ENCODE measurements at regions not wholly inside any gene's neighbourhood (a gene's known extent, or its start where the extent isn't known, plus 50 kb on each side); places are given as distances from the start of the nearest gene placed in this dataset.
"Not testable (repeated sequence)": the region's sequence is repeated elsewhere in the genome, so short reads cannot be mapped to it uniquely, and the experiment has no call there.

DNA sequence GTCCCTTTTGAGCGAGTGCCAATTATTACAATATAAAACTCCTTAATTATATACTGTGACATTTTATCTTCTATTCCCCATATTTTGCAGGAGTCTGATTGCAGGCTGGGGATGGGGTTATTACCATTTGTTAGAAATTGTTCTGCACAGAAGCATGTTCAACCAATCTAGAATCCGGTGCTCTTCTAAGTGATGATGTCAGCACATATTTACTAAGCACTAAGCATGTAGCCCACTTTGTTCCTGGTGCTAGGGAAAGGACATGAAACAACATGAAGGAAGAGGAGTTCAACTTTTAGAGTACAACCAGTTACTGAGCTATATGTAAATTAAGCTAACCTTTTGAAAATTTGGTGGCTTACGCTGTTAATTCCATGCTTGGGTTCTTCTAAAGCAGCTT, 52.8 kb upstream of the IL1RAPL2 start:
- DNase-seq (ENCODE audit: low read depth in 2 of 2): no peak

DNA sequence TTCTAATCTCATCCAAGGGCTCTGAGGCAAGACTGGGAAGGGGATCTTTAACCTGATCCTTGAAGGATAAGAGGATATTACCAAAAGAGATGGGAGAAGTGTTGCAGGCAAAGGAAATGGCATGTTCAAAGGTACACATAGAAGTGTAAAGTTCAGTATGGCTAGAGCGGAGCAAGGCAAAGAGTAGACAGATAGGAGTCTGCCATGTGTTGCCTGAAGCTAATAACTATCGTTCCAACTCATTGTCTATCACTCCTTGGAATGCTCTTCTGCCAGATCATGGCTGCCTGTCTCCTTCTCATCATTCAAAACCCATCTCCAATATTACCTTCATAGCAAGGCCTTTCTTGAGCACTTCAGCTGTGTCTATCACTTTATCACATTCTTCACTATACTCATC, 55.2 kb upstream of the IL1RAPL2 start:
- no peak for DNase-seq (ENCODE audit: low read depth in 2 of 2)

DNA sequence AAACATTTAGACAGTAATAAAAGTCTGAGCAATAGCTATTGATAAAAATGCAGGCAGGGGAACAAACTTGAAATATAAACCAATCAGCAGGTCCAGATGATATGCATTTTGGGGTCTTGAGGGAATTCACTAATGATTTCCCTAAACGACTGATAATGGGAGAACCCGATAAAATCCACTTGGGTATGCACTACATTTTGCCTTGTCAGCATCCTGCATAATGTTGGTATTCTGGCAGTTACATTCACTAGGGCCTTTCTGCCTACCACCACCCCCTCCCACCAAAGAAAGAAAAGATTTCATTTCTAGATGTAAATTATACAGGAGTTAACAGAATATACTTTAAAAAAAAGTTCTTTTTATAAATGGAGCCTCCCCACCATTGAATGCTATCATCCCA, 63.5 kb upstream of the IL1RAPL2 start:
- no peak for DNase-seq (ENCODE audit: low read depth in 2 of 2)

DNA sequence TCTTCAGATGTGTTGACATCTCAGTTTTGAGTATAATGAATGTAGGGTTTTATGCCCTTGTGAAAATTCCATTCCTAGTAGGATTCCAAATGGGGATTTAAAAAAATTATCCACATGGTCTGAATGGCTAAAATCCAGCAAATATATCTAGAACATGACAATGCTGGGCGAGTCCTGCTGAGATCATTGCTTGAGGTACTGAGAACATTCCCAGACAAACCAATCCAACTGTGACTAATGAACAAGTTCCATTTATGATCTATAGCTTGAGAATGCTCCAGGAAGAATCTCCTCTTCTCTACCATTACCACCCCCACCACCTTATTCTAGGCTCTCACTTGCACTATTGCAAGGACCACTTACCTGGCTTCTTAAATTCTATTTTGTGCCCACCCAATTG, 77.2 kb upstream of the IL1RAPL2 start:
- DNase-seq (ENCODE audit: low read depth in 2 of 2): no peak

DNA sequence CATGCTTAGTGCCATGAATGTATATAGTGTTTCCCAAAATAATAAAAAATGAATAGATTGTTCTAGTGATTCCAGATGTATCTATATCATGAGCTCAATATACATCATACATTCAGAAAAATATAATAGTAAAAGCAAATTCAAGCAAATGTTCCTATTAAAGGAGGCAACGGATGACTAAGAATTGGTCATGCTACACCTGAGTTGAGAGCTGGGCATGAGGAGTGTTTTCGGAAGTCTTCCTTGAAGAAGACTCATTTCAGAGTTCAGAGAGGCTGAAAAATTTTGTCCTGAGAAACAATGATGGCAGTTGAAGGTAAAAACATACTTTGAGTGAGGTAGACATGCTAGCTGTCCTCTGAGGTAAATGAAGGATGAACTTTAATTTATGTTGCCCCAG, 79.3 kb upstream of the IL1RAPL2 start:
- no peak for DNase-seq (ENCODE audit: low read depth in 2 of 2)

DNA sequence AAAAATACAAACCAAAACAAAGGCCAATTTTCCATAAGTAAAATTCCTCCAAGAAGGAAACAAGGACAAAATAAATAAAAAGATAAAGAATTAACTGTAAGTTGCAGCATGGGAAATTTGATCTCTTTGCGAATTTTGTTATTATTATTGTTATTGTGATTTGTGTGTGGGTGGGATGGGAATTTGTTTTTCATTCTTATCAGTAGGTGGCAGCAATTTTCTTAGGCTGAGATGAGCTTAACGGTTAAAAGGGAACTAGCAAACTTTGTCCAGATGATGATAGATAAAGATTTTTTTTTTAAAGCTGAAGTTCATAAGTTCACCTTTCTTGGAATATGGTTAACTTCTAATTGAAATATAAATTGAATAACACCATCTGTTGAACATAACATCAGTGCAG, 83.2 kb upstream of the IL1RAPL2 start:
- no peak for DNase-seq (ENCODE audit: low read depth in 2 of 2)

DNA sequence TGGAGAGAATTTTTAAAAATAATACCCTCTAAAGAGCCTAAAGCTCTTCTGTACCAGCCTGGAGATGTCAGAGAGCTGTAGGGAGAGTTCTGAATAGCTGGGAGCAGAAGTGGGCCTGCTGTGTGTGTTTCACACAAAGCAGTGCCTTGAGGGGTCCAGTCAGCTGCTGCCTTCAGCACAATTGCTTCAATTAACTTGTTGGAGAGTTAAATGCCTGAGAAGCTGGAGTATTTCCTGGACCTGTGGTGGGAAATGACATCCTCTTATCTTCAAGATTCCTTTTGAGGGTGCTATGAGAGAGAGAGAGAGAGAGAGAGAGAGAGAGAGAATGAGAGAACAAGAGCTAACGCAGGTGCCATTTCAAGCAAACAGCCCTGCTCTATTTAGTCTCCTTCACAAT, 96.2 kb upstream of the IL1RAPL2 start:
- no peak for DNase-seq (ENCODE audit: low read depth in 2 of 2)

DNA sequence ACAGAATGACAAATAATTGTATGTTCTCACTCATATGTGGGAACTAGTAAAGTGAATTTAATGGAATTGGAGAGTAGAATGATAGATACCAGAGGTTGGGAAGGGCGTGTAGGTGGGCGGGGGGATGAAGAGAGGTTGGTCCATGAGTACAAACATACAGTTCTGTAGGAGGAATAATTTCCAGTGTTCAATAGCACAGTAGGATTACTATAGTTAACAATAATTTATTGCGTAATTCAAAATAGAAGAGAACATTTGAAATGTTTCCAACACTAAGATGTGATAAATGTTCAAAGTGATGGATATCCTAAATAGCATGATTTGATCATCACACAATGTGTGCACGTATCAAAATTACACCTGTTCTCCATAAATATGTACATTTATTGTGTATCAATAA, 106.2 kb upstream of the IL1RAPL2 start:
- no peak for DNase-seq (ENCODE audit: low read depth in 2 of 2)

DNA sequence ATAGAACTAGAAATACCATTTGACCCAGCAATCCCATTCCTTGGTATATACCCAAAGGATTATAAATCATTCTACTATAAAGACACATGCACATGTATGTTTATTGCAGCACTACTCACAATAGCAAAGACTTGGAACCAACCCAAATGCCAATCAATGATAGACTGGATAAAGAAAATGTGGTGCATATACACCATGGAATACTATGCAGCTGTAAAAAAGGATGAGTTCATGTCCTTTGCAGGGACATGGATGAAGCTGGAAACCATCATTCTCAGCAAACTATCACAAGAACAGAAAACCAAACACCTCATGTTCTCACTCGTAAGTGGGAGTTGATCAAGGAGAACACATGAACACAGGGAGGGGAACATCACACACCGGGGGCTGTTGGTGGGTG, 108.9 kb upstream of the IL1RAPL2 start:
- DNase-seq (ENCODE audit: low read depth in 2 of 2): not testable (repeated sequence)

DNA sequence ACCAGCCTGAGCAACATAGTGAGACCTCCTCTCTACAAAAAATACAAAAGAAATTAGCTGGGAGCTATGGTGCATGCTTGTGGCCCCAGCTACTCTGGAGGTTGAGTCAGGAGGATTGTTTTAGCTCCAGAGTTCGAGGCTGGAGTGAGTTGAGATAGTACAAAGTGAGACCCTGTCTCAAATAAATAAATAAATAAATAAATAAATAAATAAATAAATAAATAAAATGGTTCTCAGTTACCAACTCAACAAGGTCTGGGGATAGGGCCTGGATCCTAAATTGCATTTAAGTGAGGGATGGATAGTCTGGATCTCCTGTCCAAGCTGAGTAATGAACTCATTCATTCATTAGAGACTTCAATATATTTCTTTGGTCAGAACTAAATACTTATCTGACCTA, 115.7 kb upstream of the IL1RAPL2 start:
- no peak for DNase-seq (ENCODE audit: low read depth in 2 of 2)

DNA sequence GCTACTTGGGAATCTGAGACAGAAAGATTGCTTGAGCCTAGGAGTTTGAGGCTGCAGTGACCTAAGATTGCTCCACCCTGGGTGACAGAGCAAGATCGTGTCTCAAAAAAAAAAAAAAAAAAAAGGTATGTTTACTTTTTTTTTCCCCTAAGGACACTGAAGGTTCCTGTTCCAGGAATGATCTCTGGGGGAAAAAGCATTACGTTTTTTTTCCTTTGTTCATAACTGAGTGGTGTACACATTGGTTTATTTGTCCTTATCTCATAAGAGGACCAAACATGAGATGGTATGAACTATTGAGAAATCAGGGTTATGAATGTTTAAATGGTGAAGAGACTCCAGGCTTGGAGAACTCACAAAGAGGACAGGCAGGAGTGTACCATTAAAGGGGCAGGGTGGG, 120.4 kb upstream of the IL1RAPL2 start:
- DNase-seq (ENCODE audit: low read depth in 2 of 2): no peak

DNA sequence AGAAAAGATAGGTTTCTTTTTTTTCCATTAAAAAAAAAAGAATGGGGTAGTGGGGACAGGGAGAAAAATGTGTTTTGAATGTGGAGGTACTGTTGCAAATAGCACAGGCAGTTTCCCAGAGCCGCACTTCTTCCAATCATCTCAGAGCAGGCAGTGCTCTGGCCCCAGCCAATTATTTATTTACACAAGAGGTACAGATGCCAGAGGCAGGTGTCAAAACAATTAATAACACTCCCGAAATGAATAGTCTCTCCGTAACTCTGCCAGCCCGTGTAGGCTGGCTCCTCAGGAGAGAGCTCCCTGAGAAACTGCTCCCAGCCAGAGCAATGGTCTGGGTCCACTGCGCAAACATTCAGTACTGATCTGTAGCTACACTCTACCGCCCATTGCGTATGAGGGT, 130.8 kb upstream of the IL1RAPL2 start:
- DNase-seq (ENCODE audit: low read depth in 2 of 2): no peak

DNA sequence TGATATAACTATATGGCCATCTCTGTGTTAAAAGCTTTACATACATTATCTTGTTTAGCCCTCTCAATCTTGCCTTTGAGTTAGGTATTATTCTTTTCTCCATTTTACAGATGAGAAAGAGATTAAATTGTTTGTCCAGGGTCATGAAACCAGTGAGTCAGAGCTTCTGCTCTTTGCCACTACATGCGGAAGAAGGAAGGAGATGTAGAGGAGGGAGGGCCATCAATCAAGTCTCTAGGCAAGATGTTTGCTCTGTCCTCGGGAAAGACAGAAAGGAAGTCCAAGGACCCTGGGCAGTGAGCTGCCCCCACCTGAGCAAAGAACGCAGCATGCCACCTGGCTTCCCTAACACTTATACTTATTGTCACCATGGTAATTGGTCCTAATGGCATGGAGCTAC, 133.7 kb upstream of the IL1RAPL2 start:
- DNase-seq (ENCODE audit: low read depth in 2 of 2): no peak

DNA sequence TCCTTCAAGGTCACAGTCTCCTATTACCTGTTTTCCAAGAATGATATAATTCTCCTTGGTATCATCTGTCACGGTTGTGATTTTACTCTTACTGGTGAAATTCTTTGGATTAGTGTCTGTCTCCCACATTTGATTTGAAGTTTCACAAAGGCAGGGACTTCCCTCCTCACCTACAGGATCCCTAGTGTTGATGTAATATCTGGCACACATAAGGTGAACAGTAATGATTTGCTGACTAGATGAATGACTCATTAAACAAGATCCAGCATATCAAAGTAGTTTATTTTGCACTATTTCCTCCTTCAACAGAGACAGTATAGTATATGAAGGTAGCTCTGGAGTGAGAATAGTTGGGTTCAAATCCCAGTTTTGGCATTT, 135.3 kb upstream of the IL1RAPL2 start:
- DNase-seq (ENCODE audit: low read depth in 2 of 2): no peak

DNA sequence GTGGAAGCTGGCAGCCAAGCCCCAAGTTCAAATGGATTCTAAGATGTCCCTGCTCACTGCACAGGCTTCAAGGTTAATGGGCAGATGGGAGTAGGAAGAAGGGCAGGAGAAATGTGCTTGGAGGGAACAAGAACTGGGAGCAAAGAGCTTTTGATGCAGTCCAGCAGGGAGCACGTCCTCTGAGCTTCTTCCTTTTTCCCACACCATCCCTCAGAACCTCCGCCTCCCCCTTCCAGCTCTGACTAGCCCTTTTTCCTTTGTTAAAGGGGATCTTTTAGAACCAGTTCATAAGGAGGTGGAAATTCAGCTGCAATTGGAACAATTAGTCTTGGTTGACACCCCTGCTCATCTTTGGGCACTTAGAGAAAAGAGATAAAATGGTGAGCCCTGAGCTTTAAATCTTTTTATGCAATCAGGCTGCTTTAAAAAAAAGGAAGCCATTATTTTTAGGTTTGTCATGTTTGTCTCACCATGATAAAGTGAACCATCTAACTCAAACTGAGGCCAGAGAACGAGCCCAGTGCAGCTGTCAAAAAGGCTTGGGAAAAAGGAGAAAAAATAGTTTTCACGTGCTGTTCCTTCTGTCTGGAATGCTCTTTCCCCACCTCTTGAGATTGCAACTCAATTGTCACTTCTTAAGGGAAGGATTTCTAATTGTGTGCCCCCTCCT, 135.8 kb upstream of the IL1RAPL2 start:
- DNase-seq (ENCODE audit: low read depth in 2 of 2): no peak

DNA sequence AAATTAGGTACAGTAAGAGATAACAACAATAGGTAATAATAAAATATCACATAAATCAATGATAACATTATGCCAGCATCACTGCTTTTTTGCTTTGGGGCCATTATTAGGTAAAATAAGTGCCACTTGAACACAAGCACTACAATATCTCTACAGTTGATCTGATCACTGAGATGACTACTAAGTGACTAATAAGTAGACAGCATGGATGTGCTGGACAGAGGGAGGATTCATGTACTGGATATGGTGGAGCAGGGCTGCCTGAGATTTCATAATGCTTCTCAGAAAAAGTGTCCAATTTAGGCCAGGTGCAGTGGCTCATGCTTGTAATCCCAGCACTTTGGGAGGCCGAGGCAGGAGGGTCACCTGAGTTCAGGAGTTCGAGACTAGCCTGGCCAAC, 137.8 kb upstream of the IL1RAPL2 start:
- DNase-seq (ENCODE audit: low read depth in 2 of 2): no peak

DNA sequence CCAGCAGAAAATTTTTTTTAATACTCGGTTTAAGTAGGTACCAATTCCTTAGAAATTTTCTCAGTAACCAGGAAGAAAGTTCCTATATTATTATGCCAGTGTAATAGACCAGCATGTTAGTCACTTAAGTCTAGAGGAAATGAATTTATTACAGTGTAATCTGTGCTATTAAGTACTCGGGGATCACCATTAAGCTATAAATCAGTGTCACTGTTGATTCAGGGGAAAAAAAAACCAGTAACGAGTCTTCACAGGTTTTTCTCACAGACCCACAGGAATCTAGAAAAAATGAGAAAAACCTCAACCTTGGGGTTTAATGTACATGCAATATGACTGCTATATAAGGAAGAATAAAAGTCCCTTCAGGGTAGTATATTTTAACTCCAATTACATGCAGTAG, 138.3 kb upstream of the IL1RAPL2 start:
- no peak for DNase-seq (ENCODE audit: low read depth in 2 of 2)

DNA sequence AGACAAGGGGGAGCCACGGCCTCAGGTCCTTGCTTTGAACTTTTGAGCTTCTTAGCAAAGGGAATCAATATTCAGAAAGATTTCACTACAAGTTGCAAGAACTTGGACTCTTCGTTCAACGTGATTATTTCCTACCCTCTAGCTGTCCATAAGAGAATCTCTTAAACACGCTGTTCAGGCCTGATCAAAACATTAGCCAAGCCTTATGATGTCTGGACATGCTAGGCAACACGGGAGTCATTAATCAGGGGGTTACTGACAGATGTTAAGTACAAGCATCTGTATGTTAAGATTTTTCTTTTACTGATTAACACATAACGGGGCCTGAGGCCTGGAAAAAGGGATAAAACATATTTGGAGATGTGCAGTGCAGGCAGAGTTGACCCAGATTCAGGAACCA, 138.9 kb upstream of the IL1RAPL2 start:
- DNase-seq (ENCODE audit: low read depth in 2 of 2): no peak

DNA sequence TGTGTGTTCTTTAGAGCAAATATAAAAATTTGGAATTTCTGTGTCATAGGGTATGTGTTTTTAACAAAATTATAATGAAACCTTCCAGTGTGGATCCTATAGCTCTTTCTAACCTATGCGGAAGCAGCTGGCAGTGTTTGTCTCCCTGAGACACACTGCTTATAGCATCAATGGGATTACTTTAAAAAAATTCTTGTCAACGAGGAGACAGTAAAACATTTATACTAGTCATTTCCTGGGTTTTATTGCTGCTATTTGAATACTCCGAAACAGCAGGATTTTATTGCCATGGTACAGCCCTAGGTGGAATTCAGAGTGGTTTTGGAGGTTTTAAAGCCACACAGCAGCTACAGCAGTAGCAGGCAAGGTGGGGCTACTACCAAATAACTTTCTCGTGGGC, 145.1 kb upstream of the IL1RAPL2 start:
- no peak for DNase-seq (ENCODE audit: low read depth in 2 of 2)

DNA sequence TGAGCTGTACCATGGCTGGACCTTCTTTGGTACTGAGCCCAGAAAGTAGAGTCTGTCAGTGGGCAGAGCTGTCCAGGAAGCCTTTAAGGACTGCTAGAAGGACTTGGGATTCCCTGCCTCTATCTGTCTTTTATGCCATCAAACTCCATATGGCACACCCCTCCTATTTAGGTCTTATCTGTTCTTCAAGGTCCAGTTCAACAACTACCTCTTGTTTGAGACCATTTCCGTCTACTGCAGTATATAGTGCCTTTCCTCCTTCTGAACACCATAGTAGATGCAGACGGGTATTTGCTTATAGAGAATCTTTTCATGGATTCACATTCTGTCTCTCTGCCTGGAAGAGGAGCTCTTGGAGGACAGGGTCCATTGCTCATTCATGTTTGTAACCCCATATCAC, 146.1 kb upstream of the IL1RAPL2 start:
- no peak for DNase-seq (ENCODE audit: low read depth in 2 of 2)

DNA sequence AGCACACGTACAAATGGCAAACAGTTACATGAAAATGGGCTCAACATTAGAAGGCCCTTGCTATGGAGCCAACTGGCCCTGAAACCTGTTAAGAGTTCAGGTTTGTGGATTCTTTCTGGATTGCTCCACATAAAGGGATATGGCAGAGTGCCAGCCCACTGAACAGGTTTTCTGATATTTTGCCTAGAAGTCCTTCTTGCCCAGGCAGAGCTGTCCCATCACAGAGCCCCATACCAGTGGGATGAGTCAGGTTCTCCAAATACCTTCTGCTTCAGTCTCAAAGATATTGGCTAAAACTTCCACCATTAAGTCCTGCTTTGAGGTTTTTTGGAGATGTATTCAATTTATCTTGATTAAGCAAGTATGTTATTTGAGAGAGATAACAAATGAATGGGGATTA, 146.8 kb upstream of the IL1RAPL2 start:
- DNase-seq (ENCODE audit: low read depth in 2 of 2): no peak

DNA sequence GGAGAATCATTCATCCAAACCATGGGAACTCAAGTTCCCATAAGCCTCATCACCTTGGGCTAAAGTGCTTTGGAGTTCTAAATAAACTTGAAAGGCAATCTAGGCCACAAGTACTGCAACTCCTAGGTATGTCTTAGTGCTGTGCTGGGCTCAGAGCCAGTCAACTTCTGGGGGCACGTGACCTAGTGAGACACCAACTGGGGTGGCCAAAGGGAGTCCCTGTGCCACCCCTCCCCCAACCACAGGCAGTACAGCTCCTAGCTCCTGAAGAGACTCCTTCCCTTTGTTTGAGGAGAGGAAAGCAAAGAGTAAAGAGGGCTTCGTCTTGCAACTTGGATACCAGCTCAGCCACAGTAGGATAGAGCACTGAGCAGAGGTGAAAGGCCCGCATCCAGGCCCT, 154.2 kb upstream of the IL1RAPL2 start:
- no peak for DNase-seq (ENCODE audit: low read depth in 2 of 2)

DNA sequence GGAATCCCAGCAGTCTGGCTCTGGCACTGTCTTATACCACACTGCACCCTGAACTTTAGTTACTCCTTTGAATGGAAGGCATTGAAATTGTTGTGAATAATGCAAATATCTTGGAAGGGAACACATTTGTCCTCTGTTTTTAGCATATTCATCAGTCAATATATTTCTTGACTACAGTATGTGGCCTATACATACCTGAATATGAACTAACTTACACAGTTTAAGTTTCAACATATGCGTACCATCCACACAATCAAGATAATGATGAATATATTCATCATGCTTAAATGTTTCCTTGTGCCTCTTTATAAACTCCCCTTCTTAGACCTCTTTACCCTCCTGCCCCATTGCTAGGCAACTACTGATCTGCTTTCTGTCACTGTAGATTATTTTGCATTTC, 145.7 kb upstream of the ESX1 start:
- no peak for DNase-seq (ENCODE audit: low read depth in 2 of 2)

DNA sequence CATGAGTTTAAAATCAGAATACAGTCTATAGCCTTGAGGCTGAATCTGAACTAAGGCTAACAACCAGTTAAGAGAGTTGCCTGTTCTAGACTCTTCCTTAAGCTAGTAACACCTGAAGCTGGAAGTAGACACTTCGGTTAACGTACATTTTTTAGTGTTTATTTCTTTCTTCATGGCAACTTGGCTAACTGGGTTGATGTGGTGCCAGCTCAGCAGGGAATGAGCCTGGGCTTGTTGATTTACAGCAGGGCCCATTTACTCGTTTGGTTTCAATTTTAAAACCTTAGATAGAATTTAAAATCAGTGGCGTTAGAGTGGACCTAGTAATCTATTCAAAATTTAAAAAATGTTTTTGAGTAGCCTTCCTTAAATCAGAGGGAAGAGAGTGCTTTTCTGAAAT, 137.6 kb upstream of the ESX1 start:
- no peak for DNase-seq (ENCODE audit: low read depth in 2 of 2)

DNA sequence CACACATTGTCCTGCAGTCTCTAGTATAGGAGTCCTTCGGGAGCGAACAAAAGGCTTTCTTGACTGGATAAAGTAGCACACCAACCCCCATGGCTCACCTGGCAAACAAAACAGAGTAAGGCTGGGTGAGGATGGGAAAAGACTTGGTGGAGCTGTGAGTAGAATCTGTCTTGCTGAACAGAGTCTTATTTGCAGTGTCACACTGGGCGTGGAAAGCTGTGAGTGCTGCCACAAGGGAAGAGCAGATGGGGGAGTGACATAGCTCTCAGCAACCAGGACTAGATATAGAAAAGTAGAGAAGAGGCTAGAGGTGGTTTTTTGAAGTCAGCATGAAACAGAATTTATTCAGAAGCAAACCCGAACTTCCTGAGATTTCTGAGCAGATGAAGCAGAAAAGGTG, 137.2 kb upstream of the ESX1 start:
- no peak for DNase-seq (ENCODE audit: low read depth in 2 of 2)
